ENCODE measurements at regions not wholly inside any gene's neighbourhood (a gene's known extent, or its start where the extent isn't known, plus 50 kb on each side); places are given as distances from the start of the nearest gene placed in this dataset.
"Not testable (repeated sequence)": the region's sequence is repeated elsewhere in the genome, so short reads cannot be mapped to it uniquely, and the experiment has no call there.

- no peak for DNase-seq
These were observed 1099.9 kb downstream of the TUSC7 start for GRCh38 chr3:117809186-117810081.

GRCh38 chr3:117811786-117812185, 1102.2 kb downstream of the TUSC7 start:
- DNase-seq = no peak

- DNase-seq = no peak
These were observed 1105.4 kb downstream of the TUSC7 start for GRCh38 chr3:117814975-117815374.

GRCh38 chr3:117817103-117817502, 1107.5 kb downstream of the TUSC7 start:
- DNase-seq = no peak

- no peak for DNase-seq
These were observed 1109.0 kb downstream of the TUSC7 start for GRCh38 chr3:117818592-117818991.

- no peak for DNase-seq
These were observed 1111.2 kb downstream of the TUSC7 start for GRCh38 chr3:117820658-117821299.

GRCh38 chr3:117822416-117822815, 1112.8 kb downstream of the TUSC7 start:
- no peak for DNase-seq

GRCh38 chr3:117836296-117836695, 1126.7 kb downstream of the TUSC7 start:
- no peak for DNase-seq

GRCh38 chr3:117837391-117837790, 1127.8 kb downstream of the TUSC7 start:
- no peak for DNase-seq

- no peak for DNase-seq
These were observed 1132.5 kb downstream of the TUSC7 start for GRCh38 chr3:117842086-117842485.

- no peak for DNase-seq
These were observed 1133.8 kb downstream of the TUSC7 start for GRCh38 chr3:117843356-117843755.

- no peak for DNase-seq
These were observed 1135.1 kb downstream of the TUSC7 start for GRCh38 chr3:117844676-117845075.

GRCh38 chr3:117846238-117846637, 1136.7 kb downstream of the TUSC7 start:
- DNase-seq = no peak

GRCh38 chr3:117848606-117849005, 1139.0 kb downstream of the TUSC7 start:
- DNase-seq = no peak

GRCh38 chr3:117853923-117854668, 1144.5 kb downstream of the TUSC7 start:
- DNase-seq = no peak

GRCh38 chr3:117856354-117856753, 1146.8 kb downstream of the TUSC7 start:
- DNase-seq = no peak

GRCh38 chr3:117863146-117863545, 1153.6 kb downstream of the TUSC7 start:
- DNase-seq = no peak

- DNase-seq = no peak
These were observed 1155.8 kb downstream of the TUSC7 start for GRCh38 chr3:117865338-117865737.

GRCh38 chr3:117868766-117869165, 1159.2 kb downstream of the TUSC7 start:
- DNase-seq = no peak

GRCh38 chr3:117871934-117872333, 1162.4 kb downstream of the TUSC7 start:
- no peak for DNase-seq

GRCh38 chr3:117872594-117873248, 1161.9 kb downstream of the IGSF11 start:
- DNase-seq = not testable (repeated sequence)

- no peak for DNase-seq
These were observed 1161.4 kb downstream of the IGSF11 start for GRCh38 chr3:117873249-117873600.

GRCh38 chr3:117874028-117874690, 1160.5 kb downstream of the IGSF11 start:
- no peak for DNase-seq

Measured in activated CD4-positive, alpha-beta T cell treated with anti-CD3 and anti-CD28 coated beads for 48 hours (primary cell).